ENCODE measurements at regions not wholly inside any gene's neighbourhood (a gene's known extent, or its start where the extent isn't known, plus 50 kb on each side); places are given as distances from the start of the nearest gene placed in this dataset.

DNA sequence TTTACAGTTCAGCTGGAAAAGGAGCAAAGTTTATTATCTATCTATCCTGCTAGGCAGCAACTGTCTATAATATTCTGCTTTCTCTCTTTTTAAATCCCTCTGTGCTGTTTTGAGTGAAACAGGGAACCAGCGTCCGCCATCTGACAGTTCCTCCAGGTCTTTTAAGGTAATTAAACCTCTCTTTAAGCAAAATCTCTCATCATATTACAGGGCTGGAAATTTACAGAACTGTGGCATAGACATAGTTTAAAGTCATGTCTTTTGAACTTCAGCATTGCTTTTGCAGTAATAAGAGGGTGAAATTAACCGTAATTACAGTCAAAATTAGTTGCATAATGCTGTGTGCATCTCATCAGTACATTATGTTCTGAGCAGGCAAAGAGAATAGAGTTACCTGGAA lies 263.4 kb upstream of the KCNMB2 start:
- TF ChIP-seq, protein P1, sequence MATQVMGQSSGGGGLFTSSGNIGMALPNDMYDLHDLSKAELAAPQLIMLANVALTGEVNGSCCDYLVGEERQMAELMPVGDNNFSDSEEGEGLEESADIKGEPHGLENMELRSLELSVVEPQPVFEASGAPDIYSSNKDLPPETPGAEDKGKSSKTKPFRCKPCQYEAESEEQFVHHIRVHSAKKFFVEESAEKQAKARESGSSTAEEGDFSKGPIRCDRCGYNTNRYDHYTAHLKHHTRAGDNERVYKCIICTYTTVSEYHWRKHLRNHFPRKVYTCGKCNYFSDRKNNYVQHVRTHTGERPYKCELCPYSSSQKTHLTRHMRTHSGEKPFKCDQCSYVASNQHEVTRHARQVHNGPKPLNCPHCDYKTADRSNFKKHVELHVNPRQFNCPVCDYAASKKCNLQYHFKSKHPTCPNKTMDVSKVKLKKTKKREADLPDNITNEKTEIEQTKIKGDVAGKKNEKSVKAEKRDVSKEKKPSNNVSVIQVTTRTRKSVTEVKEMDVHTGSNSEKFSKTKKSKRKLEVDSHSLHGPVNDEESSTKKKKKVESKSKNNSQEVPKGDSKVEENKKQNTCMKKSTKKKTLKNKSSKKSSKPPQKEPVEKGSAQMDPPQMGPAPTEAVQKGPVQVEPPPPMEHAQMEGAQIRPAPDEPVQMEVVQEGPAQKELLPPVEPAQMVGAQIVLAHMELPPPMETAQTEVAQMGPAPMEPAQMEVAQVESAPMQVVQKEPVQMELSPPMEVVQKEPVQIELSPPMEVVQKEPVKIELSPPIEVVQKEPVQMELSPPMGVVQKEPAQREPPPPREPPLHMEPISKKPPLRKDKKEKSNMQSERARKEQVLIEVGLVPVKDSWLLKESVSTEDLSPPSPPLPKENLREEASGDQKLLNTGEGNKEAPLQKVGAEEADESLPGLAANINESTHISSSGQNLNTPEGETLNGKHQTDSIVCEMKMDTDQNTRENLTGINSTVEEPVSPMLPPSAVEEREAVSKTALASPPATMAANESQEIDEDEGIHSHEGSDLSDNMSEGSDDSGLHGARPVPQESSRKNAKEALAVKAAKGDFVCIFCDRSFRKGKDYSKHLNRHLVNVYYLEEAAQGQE (IDR thresholded peaks at IDR 0.05; ENCODE audit: insufficient read depth in 1 of 2, low read depth in 2 of 2, low read length in 2 of 2): no peak
- TF ChIP-seq POLR2AphosphoS5 (IDR thresholded peaks at IDR 0.05; ENCODE audit: low read depth, low read length) (no peak), TAF1 (IDR thresholded peaks at IDR 0.05; ENCODE audit: borderline replicate concordance, insufficient read depth, low read length) (no peak), SIN3A (IDR thresholded peaks at IDR 0.05; ENCODE audit: borderline replicate concordance, insufficient read depth, low read length) (no peak)
